Fibroblast of skin of right biceps (primary cell): ENCODE measurements at regions not wholly inside any gene's neighbourhood (a gene's known extent, or its start where the extent isn't known, plus 50 kb on each side); places are given as distances from the start of the nearest gene placed in this dataset.
A peak's percentile ranks its signal among the peaks of the same experiment; 100 is the strongest.
"Not testable (repeated sequence)": the region's sequence is repeated elsewhere in the genome, so short reads cannot be mapped to it uniquely, and the experiment has no call there.

Experiments used
- DNase-seq: peaks from one replicate; pipeline ENCODE4 v3.0.0-alpha.2; 2013

DNA sequence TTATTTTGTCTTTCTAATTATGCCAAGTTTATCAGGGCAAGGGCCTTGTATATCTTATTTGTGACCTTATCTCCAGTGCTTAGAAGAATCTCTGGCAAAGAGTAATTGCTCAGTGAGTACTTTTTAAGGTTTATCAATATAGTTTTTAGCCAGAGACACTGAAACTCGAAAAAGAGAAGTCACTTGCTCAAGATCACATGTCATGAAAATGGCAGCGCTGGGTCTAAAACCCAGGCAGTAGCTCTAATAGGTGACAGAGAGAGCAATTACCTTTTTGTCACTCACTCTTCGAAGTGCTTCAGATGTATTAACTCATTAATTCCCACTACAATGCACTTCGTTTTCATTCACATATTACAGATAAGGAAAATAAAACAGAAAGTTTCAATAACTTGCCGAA lies 667.5 kb downstream of the DOK5 start:
- no peak for DNase-seq

DNA sequence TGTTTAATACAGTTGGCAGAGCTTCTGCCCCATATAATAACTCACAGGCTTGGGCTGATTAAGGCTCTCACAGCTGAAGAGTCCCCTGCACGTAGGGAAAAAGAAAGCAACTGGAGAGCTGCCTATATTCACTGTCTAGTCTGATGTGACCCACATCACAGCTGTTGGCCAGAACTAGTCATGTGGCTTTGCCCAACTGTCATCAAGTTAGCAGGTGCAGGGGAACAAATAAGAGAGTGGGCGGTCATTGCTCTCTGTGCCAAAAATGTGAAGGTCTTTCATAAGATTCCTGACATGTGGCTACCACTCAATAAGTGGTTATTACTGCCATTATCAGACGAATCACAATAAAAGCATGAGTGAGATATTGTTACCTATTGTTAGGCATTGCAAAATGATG lies 665.2 kb downstream of the DOK5 start:
- no peak for DNase-seq

DNA sequence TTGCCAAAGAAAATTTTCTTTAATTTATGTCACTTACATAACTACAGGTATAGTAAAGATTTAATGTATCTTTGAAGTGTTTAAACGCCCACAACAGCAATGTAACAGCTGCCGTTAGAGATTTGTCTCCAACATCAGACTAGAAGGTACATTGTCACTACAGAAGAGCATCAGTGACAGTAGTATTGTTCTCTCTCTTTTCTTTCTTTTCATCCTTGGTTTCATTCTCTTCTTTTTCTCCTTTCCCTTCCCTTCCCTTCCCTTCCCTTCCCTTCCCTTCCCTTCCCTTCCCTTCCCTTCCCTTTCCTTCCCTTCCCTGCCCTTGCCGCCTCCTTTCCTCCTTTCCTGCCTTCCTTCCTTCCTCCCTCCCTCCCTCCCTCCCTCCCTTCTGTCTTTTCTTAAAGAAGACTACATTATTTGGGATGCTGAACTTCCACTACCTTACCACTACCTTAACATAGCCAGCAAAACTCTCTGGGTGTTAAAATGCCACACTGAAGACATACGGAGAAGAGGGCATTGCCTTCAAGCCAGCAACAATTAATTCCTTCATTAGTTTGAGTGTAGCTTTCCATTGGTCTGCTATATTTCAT lies 663.9 kb downstream of the DOK5 start:
- DNase-seq = no peak

DNA sequence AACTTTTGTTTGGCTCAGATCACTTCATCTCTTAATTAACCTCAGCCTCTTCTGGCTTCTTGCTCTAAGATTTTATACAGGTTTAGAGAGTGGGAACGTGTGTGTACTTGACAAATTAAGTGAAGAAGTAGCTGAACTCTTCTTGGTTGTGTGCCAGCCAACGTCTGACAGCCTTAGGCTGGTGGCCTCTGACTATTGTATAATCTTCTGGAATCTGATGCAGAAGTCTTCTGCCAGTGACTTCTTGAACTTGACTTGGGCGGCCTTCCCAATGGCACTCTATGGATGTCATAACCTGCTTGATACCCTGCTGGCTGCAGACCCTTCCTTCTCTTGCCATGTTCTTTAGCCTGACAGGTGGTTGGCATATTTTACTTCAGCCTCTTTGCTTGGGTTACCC lies 660.5 kb downstream of the DOK5 start:
- no peak for DNase-seq

DNA sequence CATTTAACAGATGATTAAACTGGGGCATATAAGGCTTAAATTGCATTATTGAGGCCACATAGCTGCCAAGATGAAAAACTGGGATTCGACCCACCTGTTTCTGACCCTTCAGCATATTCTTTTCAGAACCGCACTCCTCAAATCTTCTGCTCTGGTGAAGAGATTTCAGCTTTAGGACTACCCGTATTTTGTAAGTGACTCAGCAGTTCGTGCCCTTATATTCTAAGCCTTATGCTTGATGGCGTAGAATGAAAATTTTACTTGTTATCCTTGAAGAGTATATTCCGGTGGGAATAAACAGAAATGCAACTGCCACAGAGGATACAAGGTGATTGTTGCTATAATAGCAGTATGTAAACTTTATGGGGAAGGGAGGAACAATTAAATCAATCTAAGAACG lies 657.1 kb downstream of the DOK5 start:
- DNase-seq = no peak

DNA sequence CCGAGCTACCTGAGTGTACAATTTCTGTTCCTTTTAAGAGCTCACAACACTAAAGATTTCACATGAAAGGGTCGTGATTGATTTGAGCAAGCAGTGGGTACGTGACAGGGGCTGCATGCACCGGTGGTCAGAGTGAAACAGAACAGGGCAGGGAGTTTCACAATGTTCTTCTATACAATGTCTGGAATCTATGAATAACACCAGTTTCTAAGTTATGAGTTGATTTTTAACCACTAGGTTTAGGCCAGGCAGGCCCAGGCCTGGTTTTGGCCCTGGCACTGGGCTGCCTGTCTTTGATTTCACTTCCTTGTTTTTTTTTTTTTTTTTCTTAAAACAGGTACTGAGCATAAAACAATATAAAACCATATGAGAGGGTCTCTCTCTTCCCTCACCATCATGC lies 642.2 kb downstream of the DOK5 start:
- DNase-seq = not testable (repeated sequence)

DNA sequence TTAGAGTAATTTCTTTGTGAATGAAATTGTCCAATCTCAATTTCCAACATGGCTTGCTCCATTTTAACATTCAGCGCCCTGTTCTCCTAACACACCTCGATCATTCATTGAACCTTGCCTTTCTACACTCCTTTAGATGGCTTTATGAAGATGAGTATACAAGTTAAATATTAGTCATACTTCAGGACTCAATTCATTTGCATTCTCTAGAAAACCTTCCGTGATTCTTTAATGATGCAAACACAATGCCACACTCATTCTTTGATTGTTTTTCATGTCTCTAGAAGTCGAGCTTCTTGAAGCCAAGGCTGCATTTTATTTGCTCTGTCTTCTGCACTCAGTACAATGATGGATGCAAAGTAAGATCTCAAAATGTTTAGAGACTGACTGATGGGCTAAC lies 641.2 kb downstream of the DOK5 start:
- no peak for DNase-seq

DNA sequence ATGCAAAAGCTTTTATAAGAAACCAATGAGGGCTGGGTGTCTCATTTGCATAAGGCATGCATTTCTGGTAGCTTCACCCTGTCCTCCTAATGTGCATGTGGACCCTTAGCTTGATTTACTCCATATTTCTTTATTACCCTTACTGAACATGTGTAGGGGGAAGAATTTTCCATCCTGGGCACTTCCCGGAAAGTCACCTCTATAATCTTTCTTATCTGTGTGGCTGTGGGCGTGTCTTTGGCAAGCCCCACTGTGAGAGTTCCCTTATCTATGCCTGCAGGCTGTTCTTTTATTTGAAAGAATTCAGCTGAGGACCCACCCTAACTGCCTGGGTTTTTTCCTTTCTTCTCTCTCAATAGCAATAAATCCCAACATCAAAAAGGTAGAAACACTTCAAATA lies 627.8 kb downstream of the DOK5 start:
- DNase-seq = no peak

DNA sequence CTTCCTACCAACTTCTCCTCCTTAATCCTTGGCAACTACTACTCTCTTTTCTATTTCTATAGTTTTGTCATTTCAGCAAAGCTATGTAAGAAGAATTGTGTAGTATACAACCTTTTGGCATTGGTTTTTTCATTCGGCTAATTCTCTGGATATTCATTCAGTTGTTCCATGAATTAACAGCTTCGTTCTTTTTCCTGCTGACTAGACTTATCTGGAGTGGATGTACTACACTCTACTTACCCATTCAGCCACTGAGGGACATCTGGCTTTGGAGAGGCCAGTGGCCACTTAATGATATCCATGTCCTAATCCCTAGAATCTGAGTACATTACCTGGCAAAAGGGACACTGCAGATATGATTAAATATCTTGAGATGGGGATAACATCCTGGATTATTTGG lies 623.9 kb downstream of the DOK5 start:
- no peak for DNase-seq

DNA sequence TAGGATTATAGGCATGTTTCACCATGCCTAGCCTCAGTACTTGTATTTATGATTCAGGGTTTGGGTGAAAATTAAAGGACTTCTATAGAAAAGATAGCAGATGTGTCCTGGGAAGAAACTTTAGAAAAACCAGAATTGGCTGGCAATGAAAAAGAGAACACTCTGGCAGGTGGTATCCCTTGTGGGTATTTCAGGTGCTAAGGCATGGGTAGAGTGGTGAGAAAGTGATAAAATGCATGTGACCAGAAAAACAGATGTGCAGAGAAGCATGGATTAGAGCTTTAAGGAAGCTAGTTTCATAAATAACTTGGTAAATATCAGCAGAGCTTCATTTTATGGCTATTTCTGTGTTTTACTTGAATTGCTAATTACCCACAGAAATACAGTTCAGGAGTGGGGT lies 622.2 kb downstream of the DOK5 start:
- DNase-seq = no peak

DNA sequence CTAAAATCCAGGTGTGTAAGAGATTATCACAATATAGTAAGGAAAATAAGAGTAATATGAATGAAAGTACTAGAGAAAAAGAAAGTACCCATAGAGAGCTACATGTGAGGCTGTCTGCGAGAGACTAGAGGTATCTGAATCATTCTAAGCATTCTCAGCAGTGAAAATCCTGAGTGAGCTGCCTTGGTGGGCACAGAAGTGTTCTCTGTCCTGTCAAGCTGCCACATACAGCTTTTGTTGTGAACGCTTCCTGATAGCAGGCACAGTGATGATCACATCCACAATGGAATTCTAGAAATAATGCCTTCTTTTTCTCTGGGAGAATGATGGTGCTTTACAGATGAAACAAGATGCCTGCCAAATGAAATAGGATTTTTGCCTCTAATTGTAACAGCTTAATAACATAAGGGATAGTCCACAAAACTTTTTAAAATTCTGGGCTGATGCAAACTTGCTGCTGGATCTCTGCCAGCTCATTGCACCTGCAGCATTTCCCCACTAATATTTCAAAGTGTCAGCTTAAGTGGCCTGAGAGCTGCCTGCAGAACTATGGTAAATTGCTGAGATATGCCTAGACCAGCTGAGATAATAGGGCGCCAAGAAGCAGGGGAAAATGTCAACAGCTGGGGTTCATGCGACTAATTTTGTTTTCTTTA lies 620.5 kb downstream of the DOK5 start:
- DNase-seq = no peak

DNA sequence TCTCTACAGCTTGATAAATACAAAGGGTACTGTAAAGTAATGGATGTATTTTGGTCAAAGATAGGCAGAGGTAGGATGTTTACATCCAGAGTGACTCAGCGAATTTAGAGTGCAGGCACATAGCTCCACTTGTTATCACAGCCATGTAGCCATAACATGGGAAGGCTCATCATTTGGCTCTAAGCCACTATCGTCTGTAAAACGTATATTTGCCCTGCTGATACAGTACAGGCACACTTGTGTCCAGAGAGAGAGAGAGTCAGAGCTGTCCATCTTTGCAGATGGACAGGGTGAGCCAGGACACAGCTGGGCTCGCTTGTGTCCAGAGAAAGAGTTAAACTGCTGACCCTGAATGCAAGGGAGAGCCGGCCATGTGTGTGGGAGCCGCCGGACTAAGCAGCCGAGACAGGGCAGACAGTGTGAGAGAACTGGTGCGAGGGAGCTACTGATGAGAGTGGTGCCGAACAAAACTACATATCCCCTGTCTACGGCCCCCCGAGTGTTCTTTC lies 619.0 kb downstream of the DOK5 start:
- no peak for DNase-seq

DNA sequence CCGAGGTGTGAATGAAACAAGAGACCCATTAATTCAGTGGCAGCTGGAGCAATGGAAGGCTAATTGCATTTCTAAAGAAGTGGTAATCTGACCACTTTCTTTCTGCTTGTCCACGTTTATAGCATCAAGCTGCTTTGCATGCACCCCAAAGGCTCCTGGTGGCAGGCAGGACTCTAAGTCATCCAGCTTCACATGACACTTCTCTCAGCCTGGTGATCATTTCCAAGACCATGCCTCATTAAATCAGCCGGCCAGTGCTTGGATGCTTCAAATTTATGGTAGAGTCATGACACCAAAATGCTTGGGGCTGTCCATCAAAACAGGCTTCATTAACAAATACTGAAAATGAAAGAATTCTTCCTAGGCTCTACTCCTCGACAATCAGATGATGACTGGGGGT lies 614.9 kb downstream of the DOK5 start:
- DNase-seq = no peak

DNA sequence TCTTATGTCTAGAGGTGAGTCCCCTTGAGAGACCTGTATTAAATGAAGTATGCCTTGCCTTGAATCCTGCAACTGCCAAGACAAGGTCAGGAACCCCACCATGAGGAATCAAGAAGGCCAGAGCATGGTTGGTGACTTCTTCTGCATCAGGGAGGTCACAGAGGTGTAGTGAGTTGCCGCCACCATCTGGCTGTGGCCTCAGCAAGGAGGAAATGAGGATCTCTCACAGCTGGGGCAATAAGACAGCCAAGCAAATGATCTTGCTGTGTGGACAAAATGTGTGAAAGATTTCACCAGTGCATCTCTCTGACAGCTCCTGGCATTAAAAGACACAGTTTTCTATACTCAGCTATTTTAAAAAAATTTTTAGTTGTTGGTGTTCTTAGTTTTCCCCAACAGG lies 611.0 kb downstream of the DOK5 start:
- DNase-seq = no peak

DNA sequence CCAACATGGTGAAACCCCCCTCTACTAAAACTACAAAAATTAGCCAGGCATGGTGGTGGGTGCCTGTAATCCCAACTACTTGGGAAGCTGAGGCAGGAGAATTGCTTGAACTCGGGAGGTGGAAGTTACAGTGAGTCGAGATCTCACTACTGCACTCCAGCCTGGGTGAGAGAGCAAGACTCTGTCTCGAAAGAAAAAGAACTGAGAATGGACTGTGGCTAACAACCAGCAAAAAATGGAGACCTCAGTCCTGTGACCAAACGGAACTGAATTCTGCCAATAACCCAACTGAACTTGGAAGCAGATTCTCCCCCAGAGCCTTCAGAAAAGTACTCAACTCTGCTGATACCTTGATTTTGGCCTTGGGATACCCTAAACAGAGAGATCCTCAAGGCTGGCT lies 604.5 kb downstream of the DOK5 start:
- no peak for DNase-seq

DNA sequence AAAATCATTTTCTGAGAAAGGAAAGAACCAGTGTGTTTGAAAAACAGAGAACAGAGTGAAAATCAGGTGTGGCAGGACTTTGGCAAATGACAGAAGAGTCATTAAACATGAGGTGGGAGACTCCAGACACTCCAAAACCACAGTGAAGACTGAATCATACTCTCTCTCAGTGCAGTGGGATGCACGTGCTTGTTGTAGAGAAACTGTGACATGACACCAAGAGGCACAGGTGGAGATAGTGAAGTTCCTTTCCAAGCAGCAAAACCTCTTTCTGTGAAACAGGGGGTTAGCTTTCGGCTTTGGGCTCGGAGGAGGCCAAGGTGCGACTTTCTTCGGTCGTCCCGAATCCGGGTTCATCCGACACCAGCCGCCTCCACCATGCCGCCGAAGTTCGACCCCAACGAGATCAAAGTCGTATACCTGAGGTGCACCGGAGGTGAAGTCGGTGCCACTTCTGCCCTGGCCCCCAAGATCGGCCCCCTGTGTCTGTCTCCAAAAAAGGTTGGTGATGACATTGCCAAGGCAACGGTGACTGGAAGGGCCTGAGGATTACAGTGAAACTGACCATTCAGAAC lies 599.0 kb downstream of the DOK5 start:
- not testable (repeated sequence) for DNase-seq

DNA sequence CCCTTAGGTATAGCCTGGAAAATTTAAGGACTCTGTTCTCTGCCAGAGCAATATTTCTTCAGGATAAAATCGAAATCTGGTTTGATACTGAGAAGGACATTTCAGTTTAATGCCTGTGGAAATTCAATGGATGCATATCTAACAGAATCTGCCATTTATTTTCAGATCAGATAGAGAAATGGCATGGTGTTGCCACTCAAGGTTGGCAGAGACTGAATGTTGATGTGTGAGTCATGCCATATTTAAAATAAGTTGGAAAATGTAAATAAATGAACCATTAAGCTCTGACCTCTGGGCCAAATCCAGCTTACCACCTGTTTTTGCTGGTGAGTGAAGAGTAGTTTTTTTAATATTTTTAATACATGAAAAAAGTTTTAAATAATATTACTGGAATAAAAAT lies 594.6 kb downstream of the DOK5 start:
- DNase-seq = no peak

DNA sequence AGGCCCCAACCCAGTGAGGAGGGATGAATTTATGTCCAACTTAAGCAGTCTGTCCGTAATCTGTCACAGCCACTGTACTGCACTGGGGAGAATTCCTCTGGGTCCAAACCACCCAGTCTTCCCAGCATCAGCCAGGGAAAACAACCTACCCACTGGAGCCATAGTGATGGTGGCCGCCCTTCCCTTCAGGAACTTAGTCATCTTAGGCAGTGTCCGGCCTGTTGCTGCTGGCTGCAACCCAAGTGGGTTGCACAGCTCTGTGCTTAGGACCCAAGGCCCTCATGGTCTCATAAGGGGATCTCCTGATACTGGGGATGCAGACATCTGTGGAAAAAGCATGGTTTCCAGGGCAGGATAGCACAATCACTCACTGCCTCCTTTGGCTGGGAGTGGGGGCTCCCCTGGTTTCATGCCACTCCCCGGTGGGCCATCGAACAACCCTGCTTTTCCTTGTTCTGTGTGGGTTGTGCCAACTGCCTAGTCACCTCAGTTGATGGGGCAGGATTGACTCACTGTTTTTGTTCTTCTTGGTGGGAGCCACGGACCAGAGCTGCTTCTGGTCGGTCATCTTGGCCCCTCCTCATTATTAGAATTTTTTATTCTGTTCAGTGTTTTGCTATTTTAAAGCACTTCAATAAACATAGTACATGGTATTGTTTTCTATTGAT lies 591.9 kb downstream of the DOK5 start:
- DNase-seq = no peak

DNA sequence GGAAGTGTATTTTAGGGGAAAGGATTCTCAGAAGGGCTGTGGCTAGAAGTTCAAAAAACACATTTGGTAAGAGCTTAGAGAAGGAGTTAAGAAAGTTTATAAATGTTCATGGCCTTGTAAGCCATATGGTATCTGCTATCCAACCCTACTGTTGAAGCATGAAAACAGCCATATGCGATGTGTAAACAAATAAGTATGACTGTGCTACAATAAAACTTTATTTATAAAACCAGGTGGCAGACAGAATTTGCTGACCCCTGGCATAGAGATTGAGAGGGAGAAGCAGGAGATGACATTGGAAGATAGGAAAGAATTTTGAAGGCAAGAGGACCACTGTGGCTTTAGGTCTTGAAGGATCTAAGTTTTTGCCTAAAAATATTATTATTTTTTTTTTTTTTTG lies 583.5 kb downstream of the DOK5 start:
- no peak for DNase-seq

DNA sequence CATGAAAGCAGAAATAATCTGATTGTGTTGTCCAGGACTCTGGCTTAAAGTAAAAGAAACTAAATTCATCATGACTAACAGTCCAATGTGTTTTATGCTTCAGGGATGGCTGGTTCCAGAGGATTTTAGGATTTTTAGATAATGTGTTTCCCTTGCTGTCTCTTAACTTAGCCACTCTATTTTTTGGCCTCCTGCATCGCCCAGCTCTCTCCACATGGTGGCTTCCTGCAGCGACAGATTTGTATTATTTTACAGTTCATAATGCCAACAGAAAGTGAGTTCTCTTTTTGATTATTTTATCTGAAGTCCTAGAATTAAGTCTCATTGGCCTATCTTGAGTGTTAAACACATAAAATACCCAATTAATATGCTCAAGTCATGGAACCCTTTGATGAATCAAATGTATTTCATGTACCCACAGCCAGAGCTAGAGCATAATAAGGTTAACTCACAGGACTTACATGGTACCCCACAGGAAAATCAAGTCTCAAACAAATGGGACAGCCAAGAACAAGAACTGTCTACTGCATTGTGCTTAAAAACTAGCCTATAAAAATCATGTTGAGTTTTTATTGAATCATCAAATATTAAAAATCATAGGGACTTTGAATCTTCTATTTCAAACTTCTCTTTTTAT lies 582.5 kb downstream of the DOK5 start:
- DNase-seq = no peak

DNA sequence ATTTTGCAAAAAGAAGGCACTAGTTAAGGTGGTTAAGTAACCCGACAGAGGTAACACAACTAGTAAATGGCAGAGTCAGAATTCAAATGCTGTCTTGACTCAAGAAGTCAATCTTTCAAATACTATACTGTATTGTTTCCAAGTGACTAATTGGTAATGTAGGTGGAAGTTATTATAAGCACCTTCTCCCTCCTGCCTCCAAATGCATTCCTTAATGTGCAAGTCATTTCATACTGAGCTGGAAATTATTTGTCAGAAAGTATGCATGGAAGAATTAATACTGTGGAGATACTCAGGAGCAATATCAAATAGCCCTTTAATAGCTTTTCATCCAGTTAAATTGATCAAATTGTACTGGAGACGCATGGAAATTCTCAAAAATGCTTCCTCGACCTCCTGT lies 579.1 kb downstream of the DOK5 start:
- peak; percentile 3 for DNase-seq

DNA sequence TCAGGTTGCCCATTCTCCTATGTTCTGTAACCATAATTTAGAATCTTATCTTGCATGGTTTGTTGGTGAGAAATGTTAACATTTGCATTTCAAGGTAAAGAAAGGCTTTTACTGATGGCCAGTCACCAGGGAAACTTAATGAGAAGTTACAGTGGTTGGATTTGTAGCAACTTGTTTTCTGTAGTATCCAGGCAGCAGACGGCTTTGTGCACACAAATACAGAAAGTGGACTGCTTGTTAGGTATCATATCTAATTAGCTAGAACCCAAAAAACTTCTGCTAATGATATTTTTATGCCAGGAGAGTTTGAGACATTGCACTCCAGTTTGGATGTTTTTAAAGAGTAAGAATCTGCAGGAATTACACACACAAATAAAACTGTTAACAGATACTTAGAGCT lies 578.0 kb downstream of the DOK5 start:
- no peak for DNase-seq

DNA sequence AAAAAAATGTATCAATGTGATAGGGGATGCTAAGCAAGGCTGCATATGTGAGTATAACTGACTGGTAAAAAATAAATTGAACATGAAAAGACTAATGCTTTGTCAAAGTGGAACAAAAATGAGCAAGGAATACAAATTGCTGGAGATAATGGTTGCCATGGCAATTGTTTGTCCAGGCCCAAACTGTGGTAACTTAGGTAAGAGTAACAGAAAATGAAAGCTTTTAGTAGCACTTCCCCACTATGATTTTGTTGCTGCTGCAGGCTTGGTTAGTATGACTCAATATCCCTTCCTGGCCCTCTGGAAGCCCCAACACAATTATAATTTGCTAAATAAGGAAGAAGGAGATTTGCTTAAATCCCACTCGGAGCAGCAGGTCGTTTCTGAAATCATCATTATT lies 577.1 kb downstream of the DOK5 start:
- DNase-seq = no peak

DNA sequence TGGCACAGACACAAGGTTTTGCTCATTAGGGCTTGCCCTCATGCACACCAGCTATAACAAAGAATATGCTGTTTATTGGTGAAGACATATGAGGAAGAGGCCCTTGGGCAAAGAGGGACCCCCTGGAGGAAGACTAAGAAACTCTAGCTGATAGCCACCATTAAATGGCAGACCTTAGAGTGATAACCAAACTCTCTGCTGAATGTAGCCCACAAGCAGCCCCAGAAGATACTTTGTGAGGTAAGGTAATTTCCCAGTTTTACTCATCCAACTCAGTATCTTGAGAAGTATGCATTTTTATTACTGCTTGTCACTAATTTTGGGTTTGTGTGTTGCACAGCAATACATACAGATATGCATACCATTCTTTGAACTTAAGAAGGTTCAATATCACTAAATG lies 563.3 kb downstream of the DOK5 start:
- DNase-seq = no peak
